ENCODE measurements at regions not wholly inside any gene's neighbourhood (a gene's known extent, or its start where the extent isn't known, plus 50 kb on each side); places are given as distances from the start of the nearest gene placed in this dataset.

DNA sequence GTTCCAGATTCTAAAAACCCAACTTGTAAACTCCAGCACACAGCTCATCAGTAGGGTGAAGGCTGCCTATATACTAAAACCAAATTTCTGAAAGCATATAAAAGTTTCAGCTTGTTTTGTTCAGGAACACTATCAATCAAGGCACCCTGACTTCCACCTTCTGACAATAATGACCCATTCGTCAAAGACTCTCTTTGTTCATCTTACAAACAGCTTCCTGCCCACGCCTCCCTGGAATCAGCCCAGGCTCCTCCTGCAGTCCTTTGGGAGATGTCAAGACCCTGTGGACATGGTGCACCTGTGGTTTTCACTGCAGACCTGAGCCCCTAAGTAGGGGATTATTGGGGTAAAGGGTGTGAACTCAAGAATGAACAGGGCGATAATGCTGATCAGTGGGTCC, 178.9 kb upstream of the CAMK1G start:
- TF ChIP-seq, protein P1, sequence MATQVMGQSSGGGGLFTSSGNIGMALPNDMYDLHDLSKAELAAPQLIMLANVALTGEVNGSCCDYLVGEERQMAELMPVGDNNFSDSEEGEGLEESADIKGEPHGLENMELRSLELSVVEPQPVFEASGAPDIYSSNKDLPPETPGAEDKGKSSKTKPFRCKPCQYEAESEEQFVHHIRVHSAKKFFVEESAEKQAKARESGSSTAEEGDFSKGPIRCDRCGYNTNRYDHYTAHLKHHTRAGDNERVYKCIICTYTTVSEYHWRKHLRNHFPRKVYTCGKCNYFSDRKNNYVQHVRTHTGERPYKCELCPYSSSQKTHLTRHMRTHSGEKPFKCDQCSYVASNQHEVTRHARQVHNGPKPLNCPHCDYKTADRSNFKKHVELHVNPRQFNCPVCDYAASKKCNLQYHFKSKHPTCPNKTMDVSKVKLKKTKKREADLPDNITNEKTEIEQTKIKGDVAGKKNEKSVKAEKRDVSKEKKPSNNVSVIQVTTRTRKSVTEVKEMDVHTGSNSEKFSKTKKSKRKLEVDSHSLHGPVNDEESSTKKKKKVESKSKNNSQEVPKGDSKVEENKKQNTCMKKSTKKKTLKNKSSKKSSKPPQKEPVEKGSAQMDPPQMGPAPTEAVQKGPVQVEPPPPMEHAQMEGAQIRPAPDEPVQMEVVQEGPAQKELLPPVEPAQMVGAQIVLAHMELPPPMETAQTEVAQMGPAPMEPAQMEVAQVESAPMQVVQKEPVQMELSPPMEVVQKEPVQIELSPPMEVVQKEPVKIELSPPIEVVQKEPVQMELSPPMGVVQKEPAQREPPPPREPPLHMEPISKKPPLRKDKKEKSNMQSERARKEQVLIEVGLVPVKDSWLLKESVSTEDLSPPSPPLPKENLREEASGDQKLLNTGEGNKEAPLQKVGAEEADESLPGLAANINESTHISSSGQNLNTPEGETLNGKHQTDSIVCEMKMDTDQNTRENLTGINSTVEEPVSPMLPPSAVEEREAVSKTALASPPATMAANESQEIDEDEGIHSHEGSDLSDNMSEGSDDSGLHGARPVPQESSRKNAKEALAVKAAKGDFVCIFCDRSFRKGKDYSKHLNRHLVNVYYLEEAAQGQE (IDR thresholded peaks at IDR 0.05; ENCODE audit: insufficient read depth in 1 of 2, low read depth in 2 of 2, low read length in 2 of 2) = no peak
- TF ChIP-seq FOXP2 (optimal IDR thresholded peaks at IDR 0.05; ENCODE audit: borderline replicate concordance, extremely low read depth, extremely low read length, insufficient read depth) (no peak), SIN3A (IDR thresholded peaks at IDR 0.05; ENCODE audit: borderline replicate concordance, insufficient read depth, low read length) (no peak), TAF1 (IDR thresholded peaks at IDR 0.05; ENCODE audit: borderline replicate concordance, insufficient read depth, low read length) (no peak), POLR2AphosphoS5 (IDR thresholded peaks at IDR 0.05; ENCODE audit: low read depth, low read length) (no peak)

DNA sequence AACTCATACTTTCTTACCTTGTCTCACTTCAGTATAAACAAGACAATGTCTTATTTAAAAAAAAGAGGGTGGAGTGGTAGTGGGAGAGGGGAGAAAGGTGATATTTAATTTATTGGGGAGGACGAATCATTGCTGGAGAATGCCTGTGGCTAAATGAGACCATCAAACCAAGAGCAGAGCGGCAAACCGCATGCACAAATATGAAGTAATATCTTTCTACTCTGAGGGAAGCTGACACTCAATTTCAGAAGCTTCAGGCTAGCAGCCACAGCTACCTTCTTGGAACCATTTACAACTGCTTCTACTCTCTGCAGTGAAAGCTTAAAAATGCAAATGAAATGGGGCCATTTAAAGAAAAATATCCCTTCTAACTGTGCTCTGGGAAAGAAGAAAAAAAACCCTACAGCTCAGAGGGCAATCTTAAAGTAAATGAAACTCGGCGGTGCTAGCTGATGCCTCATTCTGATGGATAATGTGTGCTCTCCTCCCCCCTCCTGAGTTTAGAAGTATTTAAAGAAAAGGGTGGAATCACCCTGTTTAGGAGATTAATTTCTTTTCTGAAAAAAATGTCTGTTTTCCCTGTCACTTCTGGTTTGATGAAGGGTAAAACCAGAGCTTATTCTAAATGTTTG, 178.2 kb upstream of the CAMK1G start:
- TF ChIP-seq SIN3A (IDR thresholded peaks at IDR 0.05; ENCODE audit: borderline replicate concordance, insufficient read depth, low read length) (no peak), FOXP2 (optimal IDR thresholded peaks at IDR 0.05; ENCODE audit: borderline replicate concordance, extremely low read depth, extremely low read length, insufficient read depth) (no peak), TAF1 (IDR thresholded peaks at IDR 0.05; ENCODE audit: borderline replicate concordance, insufficient read depth, low read length) (no peak), POLR2AphosphoS5 (IDR thresholded peaks at IDR 0.05; ENCODE audit: low read depth, low read length) (no peak)
- TF ChIP-seq, protein P1 (IDR thresholded peaks at IDR 0.05; ENCODE audit: insufficient read depth in 1 of 2, low read depth in 2 of 2, low read length in 2 of 2) = no peak

DNA sequence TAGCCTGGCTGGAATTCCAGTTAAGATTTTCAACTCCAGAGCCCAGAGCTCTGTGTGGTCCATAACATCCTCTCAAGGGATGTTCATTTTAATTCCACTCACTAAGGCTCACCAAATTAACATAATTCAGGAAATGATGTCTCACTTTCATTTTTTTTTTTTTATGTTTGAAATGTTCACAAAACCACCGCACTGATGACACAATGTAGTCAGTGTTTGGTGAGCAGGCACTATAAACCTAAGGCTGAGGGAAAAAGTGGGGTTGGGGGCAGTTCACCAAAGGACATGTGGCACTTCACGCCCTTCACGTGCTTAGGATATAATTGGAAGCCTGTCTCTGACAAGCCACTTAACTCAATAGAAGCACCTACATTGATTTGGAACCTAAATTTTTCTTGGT, 177.3 kb upstream of the CAMK1G start:
- no peak for TF ChIP-seq POLR2AphosphoS5 (IDR thresholded peaks at IDR 0.05; ENCODE audit: low read depth, low read length)
- TF ChIP-seq, protein P1 (IDR thresholded peaks at IDR 0.05; ENCODE audit: insufficient read depth in 1 of 2, low read depth in 2 of 2, low read length in 2 of 2) = no peak
- TF ChIP-seq FOXP2 (optimal IDR thresholded peaks at IDR 0.05; ENCODE audit: borderline replicate concordance, extremely low read depth, extremely low read length, insufficient read depth) = no peak

DNA sequence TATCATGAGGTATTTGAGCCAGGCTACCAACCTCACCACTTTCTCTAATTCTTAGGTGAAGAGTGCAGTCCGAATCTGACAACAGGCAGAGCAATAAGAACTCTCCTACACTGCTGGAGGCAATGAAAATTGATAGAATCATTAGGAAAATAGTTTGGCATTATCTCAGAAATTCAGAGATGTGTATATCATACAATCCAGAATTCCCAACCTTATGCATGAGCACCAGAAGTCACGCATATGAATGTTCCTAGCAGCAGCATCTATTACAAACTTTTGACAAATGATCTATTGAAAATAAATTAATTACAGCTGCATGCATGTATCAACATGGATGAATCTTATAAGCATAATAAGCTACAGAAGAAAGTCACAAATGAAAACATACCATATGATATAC, 176.9 kb upstream of the CAMK1G start:
- TF ChIP-seq POLR2AphosphoS5 (IDR thresholded peaks at IDR 0.05; ENCODE audit: low read depth, low read length) = no peak
- no peak for TF ChIP-seq TAF1 (IDR thresholded peaks at IDR 0.05; ENCODE audit: borderline replicate concordance, insufficient read depth, low read length)

DNA sequence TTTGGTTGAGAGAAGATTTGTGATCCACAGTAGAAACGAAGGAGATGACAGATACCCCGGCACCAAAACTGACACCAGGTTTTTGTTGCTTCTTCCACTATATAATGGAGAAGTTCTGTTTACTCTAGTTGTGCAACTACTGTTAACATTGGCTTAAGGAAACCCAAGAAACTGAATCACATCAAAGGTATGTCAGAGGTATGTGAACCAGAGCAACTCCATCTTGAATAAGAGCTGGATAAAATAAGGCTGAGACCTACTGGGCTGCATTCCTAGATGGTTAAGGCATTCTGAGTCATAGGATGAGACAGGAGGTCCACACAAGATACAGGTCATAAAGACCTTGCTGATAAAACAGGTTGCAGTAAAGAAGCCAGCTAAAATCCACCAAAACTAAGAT, 173.7 kb upstream of the CAMK1G start:
- TF ChIP-seq TAF1 (IDR thresholded peaks at IDR 0.05; ENCODE audit: borderline replicate concordance, insufficient read depth, low read length) (no peak), SIN3A (IDR thresholded peaks at IDR 0.05; ENCODE audit: borderline replicate concordance, insufficient read depth, low read length) (no peak), POLR2AphosphoS5 (IDR thresholded peaks at IDR 0.05; ENCODE audit: low read depth, low read length) (no peak), FOXP2 (optimal IDR thresholded peaks at IDR 0.05; ENCODE audit: borderline replicate concordance, extremely low read depth, extremely low read length, insufficient read depth) (no peak)
- TF ChIP-seq, protein P1 (IDR thresholded peaks at IDR 0.05; ENCODE audit: insufficient read depth in 1 of 2, low read depth in 2 of 2, low read length in 2 of 2) = no peak

Measured in PFSK-1 (cell line).